ENCODE measurements at regions not wholly inside any gene's neighbourhood (a gene's known extent, or its start where the extent isn't known, plus 50 kb on each side); places are given as distances from the start of the nearest gene placed in this dataset.

GRCh38 chr2:45072064-45072861, 63.0 kb upstream of the SIX2 start:
- Histone ChIP-seq H3K9me3 (replicated peaks; ENCODE audit: insufficient read depth, low read length) (no peaks in the 10 kb centered on the region), H2AFZ (ENCODE audit: low read length) (no peak overlapping the region), H3K9me2 (replicated peaks; ENCODE audit: insufficient read depth, low read length) (no peaks in the 10 kb centered on the region), H3F3A (ENCODE audit: insufficient read depth, low read length) (no peaks in the 10 kb centered on the region), H3K36me3 (replicated peaks; ENCODE audit: insufficient read depth, low read length) (no peaks in the 10 kb centered on the region), H3K27ac (ENCODE audit: low read length) (no peak overlapping the region), H3K79me2 (ENCODE audit: low read length) (no peaks in the 10 kb centered on the region), H3K4me2 (ENCODE audit: low read depth, low read length) (no peak overlapping the region), H3K4me1 (ENCODE audit: low read length) (no peaks in the 10 kb centered on the region), H4K20me1 (ENCODE audit: insufficient read depth, low read length) (no peaks in the 10 kb centered on the region), H3K27me3 (replicated peaks; ENCODE audit: insufficient read depth, low read length) (no peaks in the 10 kb centered on the region), H3K4me3 (ENCODE audit: low read length) (no peak overlapping the region), H3K9ac (ENCODE audit: low read length) (no peak overlapping the region)
- TF ChIP-seq EZH2phosphoT487 (IDR thresholded peaks at IDR 0.05; ENCODE audit: low read length) (no peak), CTCF (IDR thresholded peaks at IDR 0.05; ENCODE audit: low read length) (no peak), EZH2 (optimal IDR thresholded peaks at IDR 0.05; ENCODE audit: low read depth, low read length) (no peak)
- DNase-seq: no peak

- H4K20me1 ChIP-seq (ENCODE audit: insufficient read depth, low read length): no peaks in the 10 kb centered on the region
- no peaks in the 10 kb centered on the region for H3K9me3 ChIP-seq (replicated peaks; ENCODE audit: insufficient read depth, low read length)
- H3K4me3 ChIP-seq (ENCODE audit: low read length): no peak overlapping the region
- no peaks in the 10 kb centered on the region for H3F3A ChIP-seq (ENCODE audit: insufficient read depth, low read length)
- H3K27ac ChIP-seq (ENCODE audit: low read length): no peak overlapping the region
- H3K4me2 ChIP-seq (ENCODE audit: low read depth, low read length): no peak overlapping the region
- H2AFZ ChIP-seq (ENCODE audit: low read length): no peak overlapping the region
- no peak overlapping the region for H3K9ac ChIP-seq (ENCODE audit: low read length)
- no peaks in the 10 kb centered on the region for H3K27me3 ChIP-seq (replicated peaks; ENCODE audit: insufficient read depth, low read length)
- no peaks in the 10 kb centered on the region for H3K9me2 ChIP-seq (replicated peaks; ENCODE audit: insufficient read depth, low read length)
- H3K79me2 ChIP-seq (ENCODE audit: low read length): no peaks in the 10 kb centered on the region
- H3K4me1 ChIP-seq (ENCODE audit: low read length): no peaks in the 10 kb centered on the region
- DNase-seq: no peak
- no peaks in the 10 kb centered on the region for H3K36me3 ChIP-seq (replicated peaks; ENCODE audit: insufficient read depth, low read length)
- TF ChIP-seq EZH2phosphoT487 (IDR thresholded peaks at IDR 0.05; ENCODE audit: low read length) (no peak), CTCF (IDR thresholded peaks at IDR 0.05; ENCODE audit: low read length) (no peak), EZH2 (optimal IDR thresholded peaks at IDR 0.05; ENCODE audit: low read depth, low read length) (no peak)
These were observed 60.9 kb upstream of the SIX2 start for GRCh38 chr2:45070113-45070652.

GRCh38 chr2:45069684-45070083, 60.4 kb upstream of the SIX2 start:
- H3K36me3 ChIP-seq (replicated peaks; ENCODE audit: insufficient read depth, low read length): no peaks in the 10 kb centered on the region
- no peak overlapping the region for H3K4me3 ChIP-seq (ENCODE audit: low read length)
- no peak overlapping the region for H3K27ac ChIP-seq (ENCODE audit: low read length)
- H3K9me2 ChIP-seq (replicated peaks; ENCODE audit: insufficient read depth, low read length): no peaks in the 10 kb centered on the region
- no peak overlapping the region for H3K4me2 ChIP-seq (ENCODE audit: low read depth, low read length)
- no peaks in the 10 kb centered on the region for H3F3A ChIP-seq (ENCODE audit: insufficient read depth, low read length)
- H4K20me1 ChIP-seq (ENCODE audit: insufficient read depth, low read length): no peaks in the 10 kb centered on the region
- no peak overlapping the region for H3K9ac ChIP-seq (ENCODE audit: low read length)
- H3K4me1 ChIP-seq (ENCODE audit: low read length): no peaks in the 10 kb centered on the region
- H3K79me2 ChIP-seq (ENCODE audit: low read length): no peaks in the 10 kb centered on the region
- no peak for TF ChIP-seq EZH2phosphoT487 (IDR thresholded peaks at IDR 0.05; ENCODE audit: low read length)
- TF ChIP-seq CTCF (IDR thresholded peaks at IDR 0.05; ENCODE audit: low read length): no peak
- TF ChIP-seq EZH2 (optimal IDR thresholded peaks at IDR 0.05; ENCODE audit: low read depth, low read length): no peak
- no peaks in the 10 kb centered on the region for H3K27me3 ChIP-seq (replicated peaks; ENCODE audit: insufficient read depth, low read length)
- DNase-seq: no peak
- no peaks in the 10 kb centered on the region for H3K9me3 ChIP-seq (replicated peaks; ENCODE audit: insufficient read depth, low read length)
- H2AFZ ChIP-seq (ENCODE audit: low read length): no peak overlapping the region
